ENCODE measurements at regions not wholly inside any gene's neighbourhood (a gene's known extent, or its start where the extent isn't known, plus 50 kb on each side); places are given as distances from the start of the nearest gene placed in this dataset.

DNA sequence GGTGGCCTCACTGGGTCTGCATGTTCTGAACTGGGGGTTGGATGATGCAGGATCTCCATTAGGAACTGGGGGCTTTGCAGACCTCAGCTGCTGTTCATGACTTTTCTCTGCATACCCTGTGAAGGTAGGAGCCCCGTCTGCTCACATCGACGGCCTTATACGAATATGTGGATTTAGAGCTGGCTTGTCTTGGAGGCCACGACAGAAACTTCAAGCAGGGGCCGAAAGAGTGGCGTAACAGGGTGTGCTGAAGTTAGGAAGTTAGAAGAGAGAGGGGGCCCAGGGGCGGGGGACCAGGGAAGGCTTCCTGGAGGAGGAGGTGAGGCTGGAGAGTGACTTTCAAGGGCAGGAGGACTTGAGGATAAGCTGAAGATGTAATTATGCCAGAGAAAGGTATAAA lies 144.9 kb downstream of the TSN start:
- no peak for DNase-seq (ENCODE audit: low spot score)

DNA sequence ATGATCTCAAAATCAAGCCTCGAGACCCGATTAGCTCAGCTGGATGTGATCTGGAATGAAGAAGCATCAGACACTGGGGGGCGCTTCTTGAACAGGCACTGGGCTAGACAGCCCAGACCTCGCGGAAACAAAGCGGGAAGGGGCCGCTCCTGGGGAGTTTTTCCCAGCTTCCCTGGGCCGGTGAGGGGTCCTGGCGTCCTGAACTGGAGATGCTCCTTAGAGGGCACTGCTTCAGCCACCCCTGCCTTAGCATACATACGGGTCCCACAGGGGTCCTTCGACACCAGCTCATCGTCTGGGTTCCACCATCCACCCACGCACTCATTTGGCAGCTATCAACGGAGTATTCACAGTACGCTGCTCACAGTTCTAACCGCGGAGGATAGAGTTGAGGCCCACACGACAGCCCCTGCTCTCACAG lies 146.7 kb downstream of the TSN start:
- DNase-seq (ENCODE audit: low spot score): no peak

DNA sequence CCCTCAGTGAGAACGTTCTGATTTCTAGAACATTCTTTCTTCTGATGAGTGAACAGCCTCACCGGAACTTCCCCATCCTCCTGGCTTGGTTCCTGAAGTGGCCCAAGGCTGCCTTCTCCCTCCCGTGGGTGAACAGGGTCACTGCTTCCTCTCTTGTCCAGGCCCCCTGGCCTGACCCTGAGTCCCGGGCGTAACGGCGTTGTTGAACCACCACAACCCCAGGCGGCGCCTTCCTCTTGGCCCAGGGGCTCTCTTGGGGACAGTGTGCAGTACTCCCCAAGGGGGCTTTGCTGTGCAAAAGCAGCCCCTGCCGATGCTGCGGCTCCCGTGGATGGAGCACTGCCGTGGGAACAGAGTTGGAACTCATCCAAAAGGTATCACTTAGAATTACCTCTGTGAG lies 147.2 kb downstream of the TSN start:
- no peak for DNase-seq (ENCODE audit: low spot score)

DNA sequence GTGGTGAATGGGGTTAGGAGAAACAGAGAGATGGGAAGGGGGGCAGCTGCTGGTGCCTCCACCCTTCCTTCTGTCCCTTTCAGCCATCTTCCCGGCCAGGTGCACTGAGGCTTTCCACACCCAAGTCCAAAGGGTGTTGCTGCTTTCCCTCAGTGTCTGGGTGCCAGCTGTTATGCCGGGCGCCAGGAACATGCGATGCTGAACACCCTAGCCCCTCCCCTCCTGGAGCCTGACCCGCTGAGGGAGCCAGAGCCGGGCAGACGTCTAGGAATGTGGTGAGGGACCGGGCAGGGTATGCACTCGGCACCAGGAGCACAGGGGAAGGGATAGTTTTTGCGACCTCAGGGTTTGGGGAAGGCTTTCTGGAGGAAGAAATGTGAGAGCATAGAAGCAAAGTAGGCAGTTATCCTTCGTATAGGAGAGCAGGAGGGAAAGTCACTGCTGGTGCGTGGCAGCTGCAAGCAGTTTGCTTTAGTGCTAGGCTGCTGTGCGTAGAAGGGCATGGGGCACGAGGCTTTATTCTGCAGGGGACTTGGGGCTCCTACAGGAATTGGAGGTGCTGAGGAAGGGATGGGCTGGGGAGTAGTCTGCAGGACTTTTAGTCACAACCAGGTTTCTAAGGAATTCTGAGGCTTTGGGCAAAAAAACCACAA lies 147.7 kb downstream of the TSN start:
- no peak for DNase-seq (ENCODE audit: low spot score)

DNA sequence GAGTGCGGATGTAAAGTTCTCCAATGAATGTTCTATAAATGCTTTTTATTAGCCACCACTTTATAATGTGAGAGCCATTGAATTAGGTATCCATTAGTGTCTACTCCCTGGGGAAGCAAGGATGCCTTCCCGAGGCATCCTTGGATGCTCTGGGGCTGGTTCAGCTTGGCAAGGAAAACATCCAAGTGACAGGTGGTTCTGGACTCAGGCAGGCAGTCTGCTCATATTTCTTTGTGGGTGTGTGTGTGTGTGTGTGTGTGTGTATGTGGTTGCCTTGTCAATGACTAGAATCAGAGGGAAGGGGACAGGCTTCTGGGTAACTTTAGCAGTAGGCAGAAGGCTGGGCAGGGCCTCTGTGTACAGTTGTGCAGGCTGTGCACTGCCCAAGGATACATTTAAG lies 149.2 kb downstream of the TSN start:
- no peak for DNase-seq (ENCODE audit: low spot score)

DNA sequence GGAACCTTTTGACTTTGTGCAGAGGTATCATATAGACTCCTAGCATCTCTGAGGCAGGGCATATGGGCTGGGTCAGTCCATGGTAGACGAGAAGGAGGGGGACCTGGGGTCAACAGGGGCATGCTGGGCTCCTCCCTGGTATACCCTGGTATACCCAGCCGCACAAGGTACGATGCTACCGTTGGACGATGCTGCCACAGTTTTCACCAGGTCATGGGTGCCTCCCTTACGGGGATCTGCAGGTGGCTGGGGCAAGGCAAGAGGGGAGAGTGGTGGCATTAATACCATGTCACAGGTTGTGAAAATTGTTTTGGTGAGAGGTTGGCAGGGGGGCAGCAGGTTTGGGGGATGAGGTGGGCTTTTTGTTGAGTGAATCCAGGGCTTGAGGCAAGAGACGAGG lies 149.8 kb downstream of the TSN start:
- DNase-seq (ENCODE audit: low spot score): no peak

DNA sequence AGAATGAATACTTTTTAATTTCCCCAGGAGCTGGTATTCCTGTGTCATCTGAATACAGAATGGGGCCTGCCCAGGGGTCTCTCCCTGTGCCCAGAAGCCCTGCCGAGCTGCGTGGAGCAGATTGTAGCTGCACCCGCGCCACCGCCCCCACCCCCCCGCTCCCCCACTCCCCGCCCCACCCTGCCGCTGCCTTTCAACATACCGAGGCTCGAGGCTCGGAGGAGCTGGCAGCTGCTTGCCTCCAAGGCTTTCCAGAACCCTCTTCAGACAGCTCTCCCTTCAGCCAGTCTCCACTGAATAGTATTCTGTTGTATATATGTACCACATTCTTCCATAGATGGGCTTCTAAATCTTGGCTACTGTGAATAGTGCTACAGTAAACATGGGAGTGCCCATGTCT lies 150.7 kb downstream of the TSN start:
- DNase-seq (ENCODE audit: low spot score): no peak

DNA sequence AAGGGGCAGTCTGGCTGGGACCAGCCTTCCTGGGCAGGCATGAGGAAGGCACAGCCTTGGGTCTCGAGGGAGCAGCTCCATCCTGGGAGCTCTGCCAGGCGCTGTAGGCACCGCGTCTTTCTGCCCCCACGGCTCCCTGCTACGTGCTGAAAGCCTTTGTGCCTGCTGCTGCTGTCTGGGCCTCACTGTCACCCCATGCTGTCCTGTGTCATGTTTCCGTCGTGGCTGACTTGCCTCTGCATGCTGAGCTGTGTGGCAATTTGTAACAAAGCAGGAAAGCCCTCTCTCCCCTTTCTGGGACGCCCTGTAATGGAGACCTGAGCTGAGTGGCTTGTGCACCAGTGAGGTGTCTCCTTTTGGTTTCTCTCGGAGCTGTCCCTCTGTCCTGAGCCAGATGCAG lies 152.5 kb downstream of the TSN start:
- no peak for DNase-seq (ENCODE audit: low spot score)

DNA sequence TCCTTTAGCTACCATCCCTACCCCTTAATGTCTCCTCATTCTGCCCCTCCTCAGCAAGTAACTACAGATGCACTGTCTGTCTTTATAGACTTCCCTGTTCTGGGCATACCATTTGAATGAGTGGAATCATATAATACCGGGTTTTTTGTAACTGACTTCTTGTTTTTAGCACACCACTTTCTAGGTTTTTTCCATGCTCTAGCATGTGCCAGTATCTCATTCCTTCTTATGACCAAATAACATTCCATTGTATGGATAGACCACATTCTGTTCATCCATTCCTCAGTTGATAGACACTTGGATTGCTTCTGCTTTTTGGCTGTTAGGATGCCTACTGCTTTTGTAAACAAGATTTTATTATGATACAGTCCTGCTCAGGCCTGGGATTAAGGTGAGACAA lies 154.7 kb downstream of the TSN start:
- DNase-seq (ENCODE audit: low spot score): no peak

DNA sequence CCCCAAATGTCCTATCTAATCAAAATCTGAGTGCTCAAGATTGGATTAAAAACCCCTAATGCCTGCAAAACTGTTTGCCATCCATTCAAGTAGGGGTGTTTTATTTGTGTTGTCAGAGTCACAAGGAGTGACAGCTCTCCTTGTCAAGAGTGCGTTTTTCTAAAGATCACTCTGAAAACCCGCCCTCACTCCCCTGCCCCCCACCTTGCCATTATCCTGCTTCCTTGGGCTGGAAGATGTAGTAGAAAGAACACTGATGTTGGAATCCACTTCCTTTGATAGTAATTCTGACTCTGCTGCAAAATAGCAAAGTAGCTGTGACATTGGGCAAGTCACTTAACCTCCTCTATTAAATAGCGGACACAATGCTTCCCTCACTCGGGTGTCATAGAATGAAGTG lies 155.6 kb downstream of the TSN start:
- no peak for DNase-seq (ENCODE audit: low spot score)

DNA sequence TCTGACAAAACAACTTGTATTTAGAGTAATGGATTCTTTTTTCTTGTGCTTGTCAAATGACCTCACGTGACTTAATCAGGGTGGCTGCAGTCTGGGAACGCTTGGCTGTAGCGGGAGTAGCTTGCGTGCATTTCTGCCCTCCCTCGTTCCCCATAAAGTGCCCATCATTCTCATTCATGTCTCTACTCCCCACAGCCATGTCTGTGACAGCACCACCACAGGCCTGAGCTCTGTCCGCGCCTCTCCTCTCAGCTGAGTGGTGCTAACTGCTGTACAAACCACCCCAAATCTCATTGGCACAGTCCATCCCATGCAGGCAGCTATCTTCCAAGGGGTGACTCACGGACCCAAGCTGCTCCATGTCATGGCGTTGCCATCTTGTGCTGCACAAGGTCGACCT lies 161.7 kb downstream of the TSN start:
- no peak for DNase-seq (ENCODE audit: low spot score)

DNA sequence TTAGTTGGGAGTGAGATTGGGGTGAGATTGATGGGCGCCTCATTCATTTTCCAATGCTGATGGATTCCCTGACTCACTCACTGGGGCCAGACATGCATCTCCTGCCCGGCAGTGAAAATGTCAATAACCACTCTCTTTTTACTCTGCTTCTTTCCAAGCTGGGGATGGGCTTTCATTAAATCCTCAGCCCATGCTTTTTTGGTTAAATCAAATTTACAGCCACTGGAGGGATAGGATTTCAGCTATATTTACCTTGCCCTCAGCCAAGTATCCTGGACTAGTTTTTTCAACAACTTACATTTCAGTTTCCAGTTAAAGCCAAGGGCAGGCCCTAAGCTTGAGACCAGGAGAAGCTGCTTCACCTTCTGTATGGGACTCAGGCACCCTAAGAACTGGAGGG lies 162.8 kb downstream of the TSN start:
- DNase-seq (ENCODE audit: low spot score): no peak

DNA sequence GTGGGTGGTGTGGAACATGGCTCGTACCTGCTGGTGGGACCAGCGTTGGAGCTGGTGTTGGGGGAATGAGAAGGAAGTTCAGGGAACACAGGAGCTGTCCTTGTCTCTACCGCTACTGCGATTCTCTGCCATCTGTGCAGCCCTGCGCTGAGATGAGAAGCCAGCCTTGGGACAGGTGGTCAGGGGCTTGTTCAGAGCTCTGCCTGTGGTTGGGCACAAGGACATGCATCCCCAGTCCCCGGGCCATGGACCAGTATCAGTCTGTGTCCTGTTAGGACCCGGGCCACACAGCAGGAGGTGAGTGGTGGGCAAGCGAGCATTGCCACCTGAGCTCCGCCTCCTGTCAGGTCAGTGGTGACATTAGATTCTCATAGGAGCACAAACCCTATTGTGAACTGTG lies 164.4 kb downstream of the TSN start:
- no peak for DNase-seq (ENCODE audit: low spot score)

DNA sequence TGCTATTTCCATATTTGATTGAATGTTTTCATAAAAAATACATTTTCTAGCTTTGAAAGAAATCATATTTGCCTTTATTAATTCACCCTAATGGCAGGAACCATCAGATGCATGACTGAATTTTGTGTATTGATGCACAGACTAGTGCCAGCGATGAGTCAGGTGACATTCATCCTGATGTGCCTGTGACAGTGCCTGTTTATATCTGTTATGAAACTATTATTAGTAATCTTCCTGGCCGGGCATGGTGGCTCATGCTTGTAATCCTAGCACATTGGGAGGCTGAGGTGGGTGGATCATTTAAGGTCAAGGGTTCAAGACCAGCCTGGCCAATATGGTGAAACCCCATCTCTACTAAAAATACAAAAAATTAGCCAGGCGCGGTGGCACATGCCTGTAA lies 170.0 kb downstream of the TSN start:
- DNase-seq (ENCODE audit: low spot score): no peak

DNA sequence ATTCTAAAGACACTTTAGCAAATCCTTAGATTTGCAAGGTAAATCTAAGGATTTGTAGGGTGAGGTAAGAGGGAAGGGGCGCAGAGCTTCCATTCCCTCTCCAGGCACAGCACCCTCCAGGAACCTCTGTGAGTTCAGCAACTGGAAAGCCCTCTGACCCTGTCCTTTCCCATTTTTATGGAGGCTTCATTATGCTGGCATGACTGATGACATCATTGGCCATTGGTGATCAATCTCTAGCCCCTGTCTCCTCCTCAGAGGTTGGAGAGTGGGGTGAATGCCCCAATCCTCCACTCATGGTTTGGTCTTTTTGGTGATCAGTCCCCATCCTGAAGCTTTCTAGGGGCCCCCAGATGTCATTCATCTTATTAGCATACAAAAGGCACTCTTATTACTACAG lies 187.8 kb downstream of the TSN start:
- DNase-seq (ENCODE audit: low spot score): no peak

DNA sequence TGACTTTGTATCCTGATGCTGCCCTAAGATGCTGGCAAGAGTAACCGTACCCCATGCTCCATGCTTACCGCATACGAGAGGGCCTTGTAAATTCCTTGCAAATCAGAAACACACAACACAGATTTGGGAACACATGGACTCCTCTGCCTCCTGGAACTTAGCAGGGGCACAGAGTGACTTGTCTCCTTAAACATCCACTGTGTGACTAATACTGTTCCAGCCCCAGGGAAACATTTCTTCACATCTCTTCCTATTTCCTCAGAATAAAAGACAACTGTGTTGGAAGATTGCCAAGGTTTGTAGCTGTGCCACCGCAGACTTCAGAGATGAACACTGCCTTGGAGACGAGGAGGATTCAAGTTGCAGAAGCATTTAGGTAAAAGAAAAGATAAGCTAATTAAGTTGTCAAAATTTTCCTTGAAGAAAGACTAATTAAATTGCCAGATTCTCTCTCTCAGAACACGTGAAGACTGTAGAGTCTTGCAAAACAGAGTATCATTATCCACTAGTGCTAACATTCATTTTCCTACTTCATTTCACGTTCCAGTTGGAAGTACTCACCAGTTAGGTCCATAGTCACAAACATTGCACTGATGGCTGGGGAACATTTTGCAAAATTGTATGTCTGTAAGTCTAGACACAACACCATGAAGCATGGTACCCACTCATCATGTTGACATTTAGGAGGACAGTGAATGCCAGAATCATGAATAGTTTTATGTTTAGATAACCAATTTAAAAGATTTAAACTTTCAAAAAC lies 188.8 kb downstream of the TSN start:
- no peak for DNase-seq (ENCODE audit: low spot score)

DNA sequence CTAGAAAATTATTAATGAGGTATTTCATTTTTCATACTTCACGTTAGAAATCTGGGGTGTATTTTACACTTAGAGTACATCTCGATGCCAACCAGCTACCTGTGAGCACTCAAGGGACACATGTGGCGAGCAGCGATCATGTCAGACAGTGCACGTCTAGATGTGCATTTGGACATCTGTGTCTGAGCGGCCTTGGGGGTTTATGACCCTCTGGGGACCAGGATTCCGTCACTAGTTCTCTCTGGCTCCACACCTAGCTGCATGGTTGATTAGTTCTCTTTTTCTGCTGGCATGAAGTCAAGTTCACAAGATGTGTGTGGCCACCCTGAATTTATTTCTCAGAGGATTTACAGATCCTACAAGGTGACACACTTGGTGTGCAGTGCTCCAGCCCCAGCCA lies 192.2 kb downstream of the TSN start:
- no peak for DNase-seq (ENCODE audit: low spot score)

DNA sequence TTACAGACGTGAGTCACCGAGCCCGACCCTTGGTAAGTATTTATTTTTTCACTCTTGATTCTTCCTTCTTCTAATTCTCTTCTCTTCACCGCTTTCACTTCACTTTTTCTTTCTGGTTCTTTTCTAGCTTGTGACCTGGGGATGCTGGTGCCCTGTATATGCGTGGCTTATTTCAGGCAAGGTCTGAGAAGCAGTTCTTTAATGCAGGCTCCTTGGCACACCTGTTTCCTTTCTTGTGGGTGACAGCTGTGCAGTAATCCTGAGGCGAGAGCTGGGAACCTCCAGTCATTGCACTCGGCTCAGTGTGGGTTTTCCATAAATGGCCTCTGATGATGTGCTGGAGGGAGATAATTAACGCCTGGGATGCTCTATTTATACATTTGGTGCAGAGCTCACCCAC lies 193.8 kb downstream of the TSN start:
- no peak for DNase-seq (ENCODE audit: low spot score)

DNA sequence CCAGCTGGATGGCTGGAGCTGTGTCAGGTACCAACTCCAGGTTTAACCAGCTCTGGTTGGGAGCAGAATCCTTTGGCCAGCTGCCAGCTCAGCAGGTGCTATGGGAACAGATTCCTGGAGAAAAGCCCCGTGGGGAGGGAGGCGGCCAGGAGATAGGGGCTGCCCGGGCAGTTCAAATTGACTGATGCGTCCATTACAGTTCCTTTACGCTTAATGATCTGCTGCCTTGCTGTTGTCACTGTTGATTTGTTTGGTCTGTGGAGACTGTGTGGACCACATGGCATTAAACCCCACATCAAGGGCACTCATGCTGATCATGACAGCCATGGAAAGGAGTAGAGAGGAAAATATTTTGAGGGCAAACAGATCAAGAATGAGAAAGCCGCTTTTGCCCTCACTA lies 200.0 kb downstream of the TSN start:
- no peak for DNase-seq (ENCODE audit: low spot score)

DNA sequence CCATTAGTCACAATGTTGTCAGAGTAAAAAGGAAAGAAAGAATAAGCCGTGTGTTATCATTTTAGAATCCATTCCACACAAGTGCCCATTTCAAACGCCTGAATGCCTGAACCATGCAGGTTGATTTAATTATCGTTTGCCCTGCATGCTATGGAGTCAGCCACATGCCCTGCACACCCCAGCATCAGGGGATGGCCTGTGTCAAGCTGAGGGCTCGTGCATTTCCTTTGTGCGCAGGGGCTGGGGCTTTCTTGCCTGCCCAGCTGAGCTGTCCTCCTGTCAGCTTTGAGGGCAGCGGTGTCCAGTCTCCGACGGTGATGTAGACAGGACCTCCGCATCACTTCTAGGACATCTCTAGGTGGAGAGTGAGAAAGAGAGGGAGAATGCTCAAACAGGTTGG lies 200.4 kb downstream of the TSN start:
- no peak for DNase-seq (ENCODE audit: low spot score)

DNA sequence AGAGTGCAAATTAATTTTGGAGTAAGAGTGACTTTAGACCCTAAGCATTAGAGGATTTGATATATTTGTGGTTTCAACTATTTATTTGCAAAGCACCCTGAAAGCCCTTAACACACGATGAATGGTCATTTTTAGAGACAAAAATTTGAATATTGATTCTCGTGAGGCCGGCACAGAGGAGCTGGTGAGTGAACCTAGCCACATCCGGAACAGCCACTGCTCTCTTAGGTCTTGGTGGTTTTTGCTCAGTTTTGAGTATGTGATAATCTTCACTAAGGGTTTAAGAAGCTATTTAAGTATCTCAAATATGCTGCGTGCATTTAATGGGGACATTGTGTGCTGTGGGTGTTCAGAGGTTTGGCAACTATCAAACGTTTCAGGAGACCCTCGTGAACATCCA lies 204.8 kb downstream of the TSN start:
- no peak for DNase-seq (ENCODE audit: low spot score)

DNA sequence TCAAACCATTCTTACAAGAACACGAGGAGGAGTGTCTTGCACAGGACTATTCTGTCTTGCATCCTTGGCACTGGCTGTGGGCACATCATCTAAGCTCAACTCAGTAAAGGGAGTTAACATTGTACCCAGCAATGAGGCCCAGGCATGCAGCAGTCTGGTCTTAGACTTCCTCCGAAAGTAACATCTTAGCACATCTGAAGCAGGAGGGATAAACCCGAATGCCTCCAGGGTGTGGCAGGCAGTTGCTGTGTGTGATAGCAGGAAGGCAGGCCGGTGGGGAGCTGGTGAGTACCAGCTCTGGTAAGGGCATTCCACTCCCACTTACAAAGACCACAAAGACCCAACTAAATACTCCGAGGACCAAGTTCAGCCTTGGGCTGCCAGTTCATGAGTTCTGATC lies 206.3 kb downstream of the TSN start:
- DNase-seq (ENCODE audit: low spot score): no peak

DNA sequence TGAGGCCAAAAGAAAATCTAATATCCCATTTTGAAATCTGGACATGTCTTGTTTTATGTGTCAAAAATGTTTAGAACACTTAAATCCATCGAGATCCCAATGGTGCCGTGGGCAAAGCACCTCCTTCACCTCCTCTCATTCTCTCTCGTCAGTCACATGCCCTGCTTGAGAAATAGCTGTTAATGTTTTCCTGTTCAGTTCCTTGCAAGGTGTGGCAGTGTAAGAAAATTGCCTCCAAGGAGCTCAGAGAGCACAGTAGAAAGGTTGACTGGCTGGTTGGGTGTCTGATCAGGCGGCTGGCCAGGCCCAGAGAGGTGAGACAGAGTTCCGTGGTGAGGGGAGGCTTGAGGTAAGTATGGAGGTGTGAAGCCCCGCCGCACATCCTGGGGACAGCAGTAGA lies 210.2 kb downstream of the TSN start:
- DNase-seq (ENCODE audit: low spot score): no peak

DNA sequence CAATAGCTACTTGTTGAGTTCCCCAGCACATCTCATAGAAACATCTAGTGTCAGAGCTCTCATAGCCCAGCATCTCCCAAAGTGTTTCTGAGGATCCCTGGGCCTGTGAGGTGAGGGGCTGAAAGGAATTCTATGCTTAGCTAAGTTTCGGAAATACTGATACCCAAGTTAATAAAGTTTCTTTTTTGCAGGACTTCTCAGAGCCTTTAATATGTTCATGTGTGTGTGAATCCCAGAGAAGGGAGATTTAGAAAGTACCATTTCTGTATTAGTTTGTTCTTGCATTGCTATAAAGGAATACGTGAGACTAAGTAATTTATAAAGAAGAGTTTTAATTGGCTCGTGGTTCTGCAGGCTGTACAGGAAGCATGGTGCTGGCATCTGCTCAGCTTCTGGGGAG lies 211.2 kb downstream of the TSN start:
- no peak for DNase-seq (ENCODE audit: low spot score)
